K562 (cell line): ENCODE measurements at regions not wholly inside any gene's neighbourhood (a gene's known extent, or its start where the extent isn't known, plus 50 kb on each side); places are given as distances from the start of the nearest gene placed in this dataset.

ENCODE experiments used
- ATAC-seq: fragments of 200-7000 bp; cut with Tn5 transposase; 3 replicates; pipeline ENCODE4 v1.9.1; 2020; ENCODE audit warnings: moderate library complexity
- BruUV-seq: library from RNA; stranded (reverse); fragments of 400-500 nt; replicated peaks from 2 replicates; lab custom pipeline; 2021; lab: Mats Ljungman, UMichigan
- CTCF ChIA-PET: fragments of 300-600 bp; formaldehyde crosslinking; extraction: SDS; loops from one replicate; lab custom pipeline; 2021; ENCODE audit warnings: low intra/inter-chr PET ratio; lab: Yijun Ruan, JAX
- POLR2A ChIA-PET: fragments of 300-600, 350-650 bp; sonication (Branson Sonifier 250); formaldehyde crosslinking; extraction: SDS; loops from one replicate; lab custom pipeline; 2021; ENCODE audit warnings: antibody characterized with exemption, inconsistent platforms; lab: Yijun Ruan, JAX
- DNase-seq, 4 experiments: peaks; one replicate each; pipeline versions ENCODE4 v3.0.0 to v3.0.0-alpha.2; 2011 to 2018; ENCODE audit warnings: low spot score in 3 of 4, mixed read lengths in 3 of 4; ENCODE audit errors: extremely low read depth in 1 of 4
- FAIRE-seq: peaks from 2 replicates; lab custom pipeline; 2011; peaks lifted over from hg19 to GRCh38; lab: Jason Lieb, UNC
- H2AFZ ChIP-seq: 2 replicates; pipeline ENCODE4 v1.6.0; 2011; ENCODE audit warnings: low read depth, low read length, control low read depth, inconsistent platforms
- H3K27ac ChIP-seq: fragments of 200-600 bp; 3 replicates; pipeline ENCODE4 v1.8.0; 2011; ENCODE audit warnings: low read depth, mild to moderate bottlenecking, control low read depth, inconsistent platforms, low read length, moderate library complexity, mixed read lengths; ENCODE audit errors: extremely low read depth
- H3K27me3 ChIP-seq, 2 experiments: fragments of 300-600 bp in 1 of 2; 2 replicates in 1 of 2; 3 replicates in 1 of 2; pipeline versions ENCODE4 v1.6.0 to v1.8.0; 2011; ENCODE audit warnings: inconsistent platforms in 2 of 2, low read length in 2 of 2, mild to moderate bottlenecking in 1 of 2, mixed read lengths in 1 of 2, moderate library complexity in 1 of 2; ENCODE audit not compliant: control insufficient read depth in 2 of 2, insufficient read depth in 2 of 2
- H3K36me3 ChIP-seq: fragments of 300-600 bp; 3 replicates; pipeline ENCODE4 v1.8.0; 2011; ENCODE audit warnings: mild to moderate bottlenecking, low read length, inconsistent platforms; ENCODE audit not compliant: control insufficient read depth, insufficient read depth
- H3K4me1 ChIP-seq, 2 experiments: fragments of 200-600 bp in 1 of 2; replicated peaks in 1 of 2; 2 replicates in 1 of 2; 3 replicates in 1 of 2; pipeline versions ENCODE4 v1.5.1 to v1.8.0; 2011; ENCODE audit warnings: inconsistent platforms in 2 of 2, low read length in 2 of 2, mild to moderate bottlenecking in 1 of 2, mixed read lengths in 1 of 2, moderate library complexity in 1 of 2; ENCODE audit not compliant: control insufficient read depth in 2 of 2, insufficient read depth in 2 of 2
- H3K4me2 ChIP-seq: 2 replicates; pipeline ENCODE4 v1.6.1; 2011; ENCODE audit warnings: low read length, control low read depth, inconsistent platforms, mixed read lengths; ENCODE audit not compliant: insufficient read depth
- H3K4me3 ChIP-seq: fragments of 200-600 bp; sonication (generic), shearing (Covaris generic); 2 replicates; pipeline ENCODE4 v1.5.1; 2016; ENCODE audit warnings: control low read depth, inconsistent platforms
- H3K79me2 ChIP-seq: fragments of 200-600 bp; 3 replicates; pipeline ENCODE4 v1.8.0; 2011; ENCODE audit warnings: low read length, inconsistent platforms; ENCODE audit not compliant: control insufficient read depth, insufficient read depth
- H3K9ac ChIP-seq, 2 experiments: 2 replicates each; pipeline versions ENCODE4 v1.6.0 to v1.6.1; 2011; ENCODE audit warnings: low read depth in 2 of 2, low read length in 2 of 2, control low read depth in 1 of 2, inconsistent platforms in 1 of 2, mild to moderate bottlenecking in 1 of 2, mixed read lengths in 1 of 2; ENCODE audit not compliant: insufficient read depth in 1 of 2
- H3K9me1 ChIP-seq: one replicate; pipeline ENCODE4 v1.6.0; 2011; ENCODE audit warnings: inconsistent platforms, mild to moderate bottlenecking, low read length, moderate library complexity; ENCODE audit not compliant: control insufficient read depth, insufficient read depth
- H3K9me3 ChIP-seq: replicated peaks from 2 replicates; pipeline ENCODE4 v1.5.1; 2011; ENCODE audit warnings: low read depth, low read length, inconsistent platforms; ENCODE audit not compliant: control insufficient read depth, insufficient read depth
- H4K20me1 ChIP-seq: replicated peaks from 2 replicates; pipeline ENCODE4 v1.6.1; 2011; ENCODE audit warnings: low read length, inconsistent platforms, mixed read lengths; ENCODE audit not compliant: control insufficient read depth, insufficient read depth
- ARID2 ChIP-seq: fragments of 450-650 bp; IDR thresholded peaks from 2 replicates; pipeline ENCODE4 v1.6.1; 2017; ENCODE audit warnings: antibody characterized with exemption, mild to moderate bottlenecking
- CTBP1 ChIP-seq: fragments of 450-650 bp; IDR thresholded peaks from 2 replicates; pipeline ENCODE4 v1.6.1; 2016; ENCODE audit warnings: borderline replicate concordance
- CXXC5 ChIP-seq: fragments of 250-450 bp; sonication (Bioruptor Pico); IDR thresholded peaks from 2 replicates; pipeline ENCODE4 v1.8.0; 2022; ENCODE audit warnings: inconsistent platforms, mild to moderate bottlenecking, moderate library complexity
- JUND ChIP-seq, 2 experiments: IDR thresholded peaks; 2 replicates in 1 of 2; 3 replicates in 1 of 2; pipeline ENCODE4 v1.6.1; 2011; ENCODE audit warnings: borderline replicate concordance in 2 of 2, low read depth in 2 of 2, low read length in 2 of 2, improper control_type of control experiment in 1 of 2, missing biosample characterization in 1 of 2, missing genetic modification characterization in 1 of 2, missing genetic modification reagents in 1 of 2
- NCOA4 ChIP-seq: fragments of 450-650 bp; IDR thresholded peaks from 2 replicates; pipeline ENCODE4 v1.6.1; 2018; ENCODE audit warnings: mild to moderate bottlenecking; ENCODE audit not compliant: partially characterized antibody
- PTRF ChIP-seq: fragments of 450-650 bp; IDR thresholded peaks from 2 replicates; pipeline ENCODE4 v1.6.1; 2016; ENCODE audit warnings: mild to moderate bottlenecking, missing genetic modification characterization, missing compliant biosample characterization
- PURB ChIP-seq: sonication (generic); formaldehyde crosslinking; IDR thresholded peaks from 2 replicates; pipeline ENCODE4 v1.9.0; 2021; ENCODE audit warnings: low read depth, mild to moderate bottlenecking, missing genetic modification reagents
- SMAD1 ChIP-seq: fragments of 150-350 bp; IDR thresholded peaks from 2 replicates; pipeline ENCODE4 v1.6.1; 2014; ENCODE audit warnings: low read length, low read depth; ENCODE audit not compliant: partially characterized antibody
- SPI1 ChIP-seq: IDR thresholded peaks from 2 replicates; pipeline ENCODE4 v1.6.1; 2011; ENCODE audit warnings: low read depth, low read length, control low read depth, borderline replicate concordance
- SRSF3 ChIP-seq: fragments of 200-400 bp; formaldehyde crosslinking; IDR thresholded peaks from 2 replicates; pipeline ENCODE4 v1.6.1; 2016; ENCODE audit warnings: mild to moderate bottlenecking, low read length, moderate library complexity; ENCODE audit not compliant: insufficient read depth
- USF2 ChIP-seq: sonication (generic); formaldehyde crosslinking; IDR thresholded peaks from 2 replicates; pipeline ENCODE4 v1.5.0; 2020; ENCODE audit warnings: missing genetic modification reagents
- ZNF668 ChIP-seq: fragments of 250-450 bp; sonication (Bioruptor Pico); IDR thresholded peaks from 2 replicates; pipeline ENCODE4 v1.8.0; 2022; ENCODE audit warnings: mild to moderate bottlenecking, inconsistent platforms
- WGBS: fragments of 100-300 bp; shearing (Covaris generic); methylation state at CpG from one replicate; pipeline ENCODE4 v1.1.6; 2016; ENCODE audit warnings: low coverage, mixed read lengths; ENCODE audit not compliant: insufficient coverage; ENCODE audit errors: missing lambda C conversion rate; 5-methylcytosine and 5-hydroxymethylcytosine counted together
- in situ Hi-C: fragments of 300-500 bp; cut with MboI; formaldehyde crosslinking; loops from 4 replicates; pipeline ENCODE4 v1.15.0; 2018; ENCODE audit warnings: inconsistent platforms, mixed read lengths
- intact Hi-C: fragments of 100-400 bp; cut with micrococcal nuclease; formaldehyde crosslinking; loops from 2 replicates; pipeline ENCODE4 v1.14.2; 2022
- TF ChIP-seq, protein P1 (sequence below): sonication (generic); formaldehyde crosslinking; IDR thresholded peaks from 2 replicates; pipeline ENCODE4 v1.8.1; 2022; ENCODE audit warnings: missing genetic modification reagents

GRCh38 chr5:8961956-8962355 is 583.9 kb downstream of the SEMA5A start:
- H3K27ac ChIP-seq: no peak overlapping the region
- no peaks in the 10 kb centered on the region for H3K9me1 ChIP-seq
- TF ChIP-seq ZNF668 (CRISPR knock-in tag) (no peak), USF2 (CRISPR knock-in tag) (no peak), ARID2 (no peak), SPI1 (no peak), SMAD1 (no peak), NCOA4 (no peak), CTBP1 (no peak), JUND (IDR thresholded peaks at IDR 0.05; ENCODE audit: borderline replicate concordance, low read depth, low read length) (no peak), JUND (tag; IDR thresholded peaks at IDR 0.05; ENCODE audit: borderline replicate concordance, low read depth, low read length) (no peak), PTRF (no peak), SRSF3 (no peak), PURB (CRISPR knock-in tag) (no peak), CXXC5 (CRISPR knock-in tag) (no peak)
- TF ChIP-seq, protein P1, sequence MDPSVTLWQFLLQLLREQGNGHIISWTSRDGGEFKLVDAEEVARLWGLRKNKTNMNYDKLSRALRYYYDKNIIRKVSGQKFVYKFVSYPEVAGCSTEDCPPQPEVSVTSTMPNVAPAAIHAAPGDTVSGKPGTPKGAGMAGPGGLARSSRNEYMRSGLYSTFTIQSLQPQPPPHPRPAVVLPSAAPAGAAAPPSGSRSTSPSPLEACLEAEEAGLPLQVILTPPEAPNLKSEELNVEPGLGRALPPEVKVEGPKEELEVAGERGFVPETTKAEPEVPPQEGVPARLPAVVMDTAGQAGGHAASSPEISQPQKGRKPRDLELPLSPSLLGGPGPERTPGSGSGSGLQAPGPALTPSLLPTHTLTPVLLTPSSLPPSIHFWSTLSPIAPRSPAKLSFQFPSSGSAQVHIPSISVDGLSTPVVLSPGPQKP (CRISPR knock-in tag): no peak
- POLR2A ChIA-PET: no interaction called here
- H2AFZ ChIP-seq: no peak overlapping the region
- intact Hi-C loops (no loop called here), in situ Hi-C loops (no loop called here)
- WGBS: 1% methylated on average over 4 of the region's 4 CpGs
- CTCF ChIA-PET: no interaction called here
- DNase-seq (no peak), ATAC-seq (no peak), FAIRE-seq (no peak)
- H3K9me3 ChIP-seq: no peaks in the 10 kb centered on the region
- H4K20me1 ChIP-seq: no peaks in the 10 kb centered on the region
- no peaks in the 10 kb centered on the region for H3K36me3 ChIP-seq
- H3K27me3 ChIP-seq: no peaks in the 10 kb centered on the region
- H3K4me2 ChIP-seq: no peak overlapping the region
- no peaks in the 10 kb centered on the region for H3K79me2 ChIP-seq
- BruUV-seq: no TSS peak
- no peak overlapping the region for H3K9ac ChIP-seq
- H3K4me1 ChIP-seq: no peaks in the 10 kb centered on the region
- no peak overlapping the region for H3K4me3 ChIP-seq
